ENCODE measurements at regions not wholly inside any gene's neighbourhood (a gene's known extent, or its start where the extent isn't known, plus 50 kb on each side); places are given as distances from the start of the nearest gene placed in this dataset.

- ATAC-seq (no peak), DNase-seq (ENCODE audit: low spot score) (no peak)
- Mint-ChIP-seq H3K4me1 (ENCODE audit: low read depth in 2 of 2) (peaks cover 3 to 4% of the 10 kb centered on the region in 2 donors), H3K36me3 (no peaks in the 10 kb centered on the region), H3K27ac (no peak overlapping the region), H3K27me3 (peaks cover 7 to 25% of the 10 kb centered on the region in 2 donors), H3K4me3 (no peak overlapping the region), H3K9me3 (no peaks in the 10 kb centered on the region)
Measured at GRCh38 chr15:26101443-26101842, 238.3 kb upstream of the ATP10A start.

DNA sequence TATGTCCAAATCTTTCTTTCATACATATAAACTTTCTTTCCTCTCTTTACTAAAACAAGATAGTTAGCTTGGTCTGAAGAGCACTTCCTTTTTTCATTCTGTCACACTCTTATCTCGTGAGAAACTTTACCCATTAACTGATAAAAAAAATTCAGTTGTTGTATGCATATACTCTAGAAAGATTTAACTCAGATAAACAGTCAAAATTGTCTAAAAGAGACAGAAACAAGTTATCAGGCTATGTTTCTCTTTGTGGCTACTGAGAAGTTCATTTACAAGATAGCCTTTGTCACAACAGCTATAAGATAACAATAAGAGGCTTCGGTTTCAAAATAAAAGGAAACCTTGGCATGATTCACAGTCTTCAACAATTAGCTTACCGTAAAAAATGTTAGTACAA lies 235.7 kb upstream of the ATP10A start:
- ATAC-seq = peak in 1 of 2 donors; percentile 53
- no peak overlapping the region for H3K4me3 Mint-ChIP-seq
- no peak overlapping the region for H3K27ac Mint-ChIP-seq
- H3K27me3 Mint-ChIP-seq = peaks cover 13 to 45% of the 10 kb centered on the region in 2 donors
- no peaks in the 10 kb centered on the region for H3K9me3 Mint-ChIP-seq
- peaks cover 3 to 4% of the 10 kb centered on the region in 2 donors for H3K4me1 Mint-ChIP-seq (ENCODE audit: low read depth in 2 of 2)
- H3K36me3 Mint-ChIP-seq = no peaks in the 10 kb centered on the region
- no peak for DNase-seq (ENCODE audit: low spot score)

- H3K36me3 Mint-ChIP-seq = no peaks in the 10 kb centered on the region
Measured at GRCh38 chr15:26097216-26097615, 234.1 kb upstream of the ATP10A start.

DNA sequence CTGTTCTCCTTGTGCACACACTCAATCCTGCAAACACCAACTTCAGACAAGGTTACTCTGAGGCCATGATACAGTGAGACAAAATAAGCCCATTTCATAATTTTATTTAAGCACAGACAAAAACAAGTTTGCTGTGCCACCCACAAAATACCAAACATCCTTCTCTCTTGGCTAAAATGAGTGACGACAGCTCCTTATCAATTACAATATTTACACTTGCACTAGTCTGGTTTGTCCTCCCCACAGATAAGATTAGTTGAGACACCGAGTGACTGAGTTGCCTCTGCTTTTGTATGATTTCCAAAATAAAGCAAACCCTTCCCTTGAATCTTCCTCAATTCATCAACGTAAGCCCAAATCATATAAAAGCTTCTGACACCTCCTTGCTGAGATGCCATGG lies 233.5 kb upstream of the ATP10A start:
- no peaks in the 10 kb centered on the region for H3K4me1 Mint-ChIP-seq (ENCODE audit: low read depth in 2 of 2)
- H3K27me3 Mint-ChIP-seq = peaks cover 9 to 42% of the 10 kb centered on the region in 2 donors
- H3K36me3 Mint-ChIP-seq = no peaks in the 10 kb centered on the region
- peak overlapping the region in 1 of 2 donors; percentile 6 for H3K27ac Mint-ChIP-seq
- ATAC-seq = no peak
- no peak for DNase-seq (ENCODE audit: low spot score)
- H3K9me3 Mint-ChIP-seq = no peaks in the 10 kb centered on the region
- H3K4me3 Mint-ChIP-seq = no peak overlapping the region

More at GRCh38 chr15:26097216-26097615, 234.1 kb upstream of the ATP10A start:
- peak overlapping the region in 1 of 2 donors; percentile 6 for H3K27ac Mint-ChIP-seq
- H3K9me3 Mint-ChIP-seq = no peaks in the 10 kb centered on the region
- H3K4me3 Mint-ChIP-seq = no peak overlapping the region
- no peak for ATAC-seq
- no peak for DNase-seq (ENCODE audit: low spot score)
- peaks cover 12 to 44% of the 10 kb centered on the region in 2 donors for H3K27me3 Mint-ChIP-seq
- H3K4me1 Mint-ChIP-seq (ENCODE audit: low read depth in 2 of 2) = no peaks in the 10 kb centered on the region

GRCh38 chr15:26095710-26096330 lies 232.7 kb upstream of the ATP10A start:
- Mint-ChIP-seq H3K4me1 (ENCODE audit: low read depth in 2 of 2) (peaks cover 0 to 2% of the 10 kb centered on the region in 2 donors), H3K27ac (peak overlapping the region in 1 of 2 donors; percentile 6), H3K36me3 (no peaks in the 10 kb centered on the region), H3K27me3 (peaks cover 10 to 38% of the 10 kb centered on the region in 2 donors), H3K9me3 (no peaks in the 10 kb centered on the region), H3K4me3 (no peak overlapping the region)
- ATAC-seq (no peak), DNase-seq (ENCODE audit: low spot score) (no peak)

- Mint-ChIP-seq H3K27me3 (peaks cover 11 to 29% of the 10 kb centered on the region in 2 donors), H3K4me3 (no peak overlapping the region), H3K4me1 (ENCODE audit: low read depth in 2 of 2) (peaks cover 0 to 2% of the 10 kb centered on the region in 2 donors), H3K36me3 (no peaks in the 10 kb centered on the region), H3K27ac (no peak overlapping the region), H3K9me3 (no peaks in the 10 kb centered on the region)
- DNase-seq (ENCODE audit: low spot score) = no peak
- ATAC-seq = no peak
Measured at GRCh38 chr15:26091184-26091583, 228.1 kb upstream of the ATP10A start.

DNA sequence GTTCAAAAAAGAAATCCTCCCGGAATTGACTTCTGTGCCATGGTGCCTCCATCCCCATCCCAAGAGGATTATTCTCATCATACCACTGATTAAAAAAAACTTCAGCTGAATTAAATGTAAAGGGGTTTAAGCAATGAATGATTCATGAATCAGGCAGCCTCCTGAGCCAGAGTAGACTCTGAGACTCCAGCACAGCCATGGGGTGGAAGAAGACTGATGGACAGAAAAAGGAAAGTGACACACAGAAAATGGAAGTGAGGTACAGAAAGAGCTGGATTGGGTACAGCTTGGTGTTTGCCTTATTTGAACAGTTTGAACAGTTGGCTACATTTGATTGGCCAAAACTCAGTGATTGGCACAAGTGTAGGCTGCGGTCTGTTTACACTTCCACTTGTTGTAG lies 224.8 kb upstream of the ATP10A start:
- ATAC-seq (no peak), DNase-seq (ENCODE audit: low spot score) (no peak)
- Mint-ChIP-seq H3K27ac (no peak overlapping the region), H3K9me3 (no peaks in the 10 kb centered on the region), H3K36me3 (no peaks in the 10 kb centered on the region), H3K27me3 (peaks cover 7 to 14% of the 10 kb centered on the region in 2 donors), H3K4me3 (no peak overlapping the region), H3K4me1 (ENCODE audit: low read depth in 2 of 2) (peaks cover 3 to 5% of the 10 kb centered on the region in 2 donors)

DNA sequence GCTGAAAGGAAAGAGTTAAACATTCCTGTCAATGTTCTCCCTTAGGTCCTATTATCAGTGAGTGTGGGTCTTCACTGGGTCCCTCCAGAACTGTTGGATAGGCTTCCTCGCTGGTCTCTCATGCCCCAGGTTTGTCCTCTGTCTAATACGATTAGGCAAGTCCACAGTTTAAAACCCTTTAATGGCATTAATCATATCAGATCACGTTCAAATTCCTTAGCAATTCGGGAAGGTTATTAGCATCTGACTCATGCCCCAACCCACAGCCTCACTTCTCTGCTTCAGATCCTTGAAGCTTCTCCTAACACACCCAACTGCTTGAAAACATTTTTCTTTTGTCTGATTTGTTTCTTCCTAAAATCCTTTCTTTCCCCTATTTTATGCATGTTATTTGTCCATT lies 224.3 kb upstream of the ATP10A start:
- H3K4me1 Mint-ChIP-seq (ENCODE audit: low read depth in 2 of 2) = peaks cover 8% of the 10 kb centered on the region in 2 donors
- H3K27ac Mint-ChIP-seq = no peak overlapping the region
- DNase-seq (ENCODE audit: low spot score) (no peak), ATAC-seq (no peak)
- no peaks in the 10 kb centered on the region for H3K36me3 Mint-ChIP-seq
- no peaks in the 10 kb centered on the region for H3K9me3 Mint-ChIP-seq
- peaks cover 7 to 10% of the 10 kb centered on the region in 2 donors for H3K27me3 Mint-ChIP-seq
- no peak overlapping the region for H3K4me3 Mint-ChIP-seq

- Mint-ChIP-seq H3K27ac (no peak overlapping the region), H3K27me3 (peaks cover 2 to 6% of the 10 kb centered on the region in 2 donors), H3K36me3 (no peaks in the 10 kb centered on the region), H3K4me3 (no peak overlapping the region), H3K4me1 (ENCODE audit: low read depth in 2 of 2) (peaks cover 15 to 17% of the 10 kb centered on the region in 2 donors), H3K9me3 (no peaks in the 10 kb centered on the region)
- ATAC-seq = no peak
- DNase-seq (ENCODE audit: low spot score) = no peak
Measured at GRCh38 chr15:26084771-26085170, 221.6 kb upstream of the ATP10A start.

GRCh38 chr15:26083896-26084295 lies 220.8 kb upstream of the ATP10A start:
- Mint-ChIP-seq H3K27ac (no peak overlapping the region), H3K27me3 (peaks cover 2 to 6% of the 10 kb centered on the region in 2 donors), H3K9me3 (no peaks in the 10 kb centered on the region), H3K36me3 (no peaks in the 10 kb centered on the region), H3K4me1 (ENCODE audit: low read depth in 2 of 2) (peaks cover 17 to 21% of the 10 kb centered on the region in 2 donors), H3K4me3 (no peak overlapping the region)
- no peak for DNase-seq (ENCODE audit: low spot score)
- no peak for ATAC-seq

GRCh38 chr15:26083457-26083856 lies 220.3 kb upstream of the ATP10A start:
- peak overlapping the region; percentile 85 for H3K4me3 Mint-ChIP-seq
- peaks cover 17 to 21% of the 10 kb centered on the region in 2 donors for H3K4me1 Mint-ChIP-seq (ENCODE audit: low read depth in 2 of 2)
- no peaks in the 10 kb centered on the region for H3K36me3 Mint-ChIP-seq
- DNase-seq (ENCODE audit: low spot score) (no peak), ATAC-seq (no peak)
- H3K27me3 Mint-ChIP-seq = peaks cover 2 to 6% of the 10 kb centered on the region in 2 donors
- no peaks in the 10 kb centered on the region for H3K9me3 Mint-ChIP-seq
- peak overlapping the region; percentile 80 to 97 for H3K27ac Mint-ChIP-seq

GRCh38 chr15:26082221-26083109 lies 219.3 kb upstream of the ATP10A start:
- Mint-ChIP-seq H3K27ac (peak overlapping the region; percentile 80 to 97), H3K36me3 (no peaks in the 10 kb centered on the region), H3K4me3 (peak overlapping the region; percentile 85), H3K9me3 (no peaks in the 10 kb centered on the region), H3K4me1 (ENCODE audit: low read depth in 2 of 2) (peaks cover 17 to 21% of the 10 kb centered on the region in 2 donors), H3K27me3 (peaks cover 2 to 6% of the 10 kb centered on the region in 2 donors)
- peak; percentile 96 to 97 for ATAC-seq
- peak; percentile 94 for DNase-seq (ENCODE audit: low spot score)

DNA sequence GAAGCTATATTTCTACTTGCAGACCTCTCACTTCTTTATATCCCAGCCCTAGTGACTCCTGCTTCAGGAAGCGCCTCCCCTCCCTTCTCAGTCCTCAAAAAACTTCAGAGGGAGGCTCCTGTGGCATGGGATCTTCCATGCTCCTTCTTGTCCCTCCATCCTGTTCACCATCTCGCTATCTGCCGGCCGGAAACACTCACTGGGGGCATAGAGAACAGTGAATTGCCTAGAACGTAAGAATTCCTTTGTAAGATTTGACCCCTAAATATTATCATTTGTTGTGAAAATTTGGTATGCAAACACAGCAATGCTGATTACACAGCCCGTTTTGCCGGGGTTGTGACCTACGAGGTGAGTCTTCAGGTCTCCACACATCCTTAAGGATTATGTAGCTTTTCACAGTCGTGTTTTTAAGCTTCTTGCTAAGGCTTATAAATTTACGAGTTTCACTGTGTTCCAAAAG lies 218.7 kb upstream of the ATP10A start:
- no peaks in the 10 kb centered on the region for H3K36me3 Mint-ChIP-seq
- ATAC-seq (peak in 1 of 2 donors; percentile 1), DNase-seq (ENCODE audit: low spot score) (no peak)
- peak overlapping the region; percentile 80 to 97 for H3K27ac Mint-ChIP-seq
- H3K9me3 Mint-ChIP-seq = no peaks in the 10 kb centered on the region
- peak overlapping the region; percentile 85 for H3K4me3 Mint-ChIP-seq
- H3K27me3 Mint-ChIP-seq = peaks cover 2 to 6% of the 10 kb centered on the region in 2 donors
- peaks cover 17 to 21% of the 10 kb centered on the region in 2 donors for H3K4me1 Mint-ChIP-seq (ENCODE audit: low read depth in 2 of 2)

DNA sequence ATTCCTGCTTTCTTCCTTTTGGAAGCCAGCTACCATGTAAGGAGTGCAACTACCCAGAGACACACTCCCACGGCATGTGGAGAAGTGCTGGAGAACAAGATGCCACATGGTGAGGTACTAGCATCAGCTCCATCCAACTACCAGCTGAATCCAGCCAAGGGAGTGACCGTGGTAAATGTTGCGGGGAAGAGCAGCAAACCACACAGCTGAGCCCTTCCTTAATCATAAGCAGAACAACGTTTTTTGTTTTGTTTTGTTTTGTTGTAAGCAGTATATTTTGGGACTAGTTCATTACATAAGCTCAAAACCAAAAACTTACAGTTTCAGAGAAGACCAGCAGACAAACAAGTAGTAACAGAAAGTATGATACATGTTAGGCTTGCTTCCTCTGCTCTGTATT lies 212.6 kb upstream of the ATP10A start:
- Mint-ChIP-seq H3K27me3 (peaks cover 17 to 28% of the 10 kb centered on the region in 2 donors), H3K27ac (no peak overlapping the region), H3K36me3 (no peaks in the 10 kb centered on the region), H3K9me3 (no peaks in the 10 kb centered on the region), H3K4me1 (ENCODE audit: low read depth in 2 of 2) (peaks cover 0 to 7% of the 10 kb centered on the region in 2 donors), H3K4me3 (no peak overlapping the region)
- DNase-seq (ENCODE audit: low spot score) = no peak
- ATAC-seq = no peak

All from natural killer cell treated with Interleukin-12 subunit alpha and Interleukin-12 subunit beta and Interleukin-15 and Interleukin-18, amount 100 ng/mL, for 72 hours (primary cell).